ENCODE measurements at regions not wholly inside any gene's neighbourhood (a gene's known extent, or its start where the extent isn't known, plus 50 kb on each side); places are given as distances from the start of the nearest gene placed in this dataset.
"Not testable (repeated sequence)": the region's sequence is repeated elsewhere in the genome, so short reads cannot be mapped to it uniquely, and the experiment has no call there.

DNA sequence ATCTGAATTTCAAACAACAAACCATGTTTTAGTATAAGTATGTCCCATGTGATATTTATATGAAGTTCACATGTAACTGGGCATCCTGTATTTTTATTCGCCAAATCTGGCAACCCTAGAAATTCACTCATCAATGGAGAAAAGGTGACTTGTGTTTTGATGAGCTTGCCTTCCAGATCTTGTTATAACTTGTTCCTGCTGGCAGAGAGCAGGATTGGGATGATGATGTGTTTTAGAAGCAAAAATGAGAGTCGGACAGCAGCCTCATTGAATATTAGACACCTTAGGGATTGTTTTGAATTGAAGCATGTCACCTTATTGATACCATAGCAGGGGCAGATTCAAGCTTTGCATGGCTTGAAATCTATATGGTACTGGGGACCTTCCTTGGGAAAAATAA, 85.4 kb upstream of the MED13 start:
- no peak for DNase-seq

DNA sequence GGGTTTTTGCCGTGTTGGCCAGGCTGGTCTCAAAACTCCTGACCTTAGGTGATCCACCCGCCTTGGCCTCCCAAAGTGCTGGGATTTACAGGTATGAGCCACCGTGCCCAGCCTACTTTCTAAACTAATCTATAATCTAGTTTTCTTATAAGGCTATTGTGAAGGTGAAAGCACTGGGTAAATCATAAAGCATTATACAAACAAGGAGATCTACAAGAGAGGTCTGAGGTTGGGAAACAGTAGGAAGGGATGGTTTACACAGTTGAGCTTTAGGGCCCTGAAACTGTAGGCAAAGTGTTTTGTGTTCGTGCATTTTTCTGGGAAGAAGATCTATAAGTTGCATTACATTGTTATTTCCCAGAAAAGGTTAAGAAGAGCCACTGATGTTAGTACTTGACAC, 84.9 kb upstream of the MED13 start:
- no peak for DNase-seq

DNA sequence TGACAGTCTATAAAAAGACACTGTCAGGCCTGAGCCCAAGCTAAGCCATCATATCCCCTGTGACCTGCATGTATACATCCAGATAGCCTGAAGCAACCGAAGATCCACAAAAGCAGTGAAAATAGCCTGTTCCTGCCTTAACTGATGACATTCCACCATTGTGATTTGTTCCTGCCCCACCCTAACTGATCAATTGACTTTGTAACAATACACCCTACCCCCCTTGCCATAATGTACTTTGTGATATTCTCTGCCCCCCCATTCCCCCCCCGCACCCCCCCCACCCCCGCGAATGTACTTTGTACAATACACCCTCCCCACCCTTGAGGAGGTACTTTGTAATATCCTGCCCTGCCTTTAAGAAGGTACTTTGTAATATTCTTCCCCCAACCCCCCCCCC, 82.2 kb upstream of the MED13 start:
- no peak for DNase-seq

DNA sequence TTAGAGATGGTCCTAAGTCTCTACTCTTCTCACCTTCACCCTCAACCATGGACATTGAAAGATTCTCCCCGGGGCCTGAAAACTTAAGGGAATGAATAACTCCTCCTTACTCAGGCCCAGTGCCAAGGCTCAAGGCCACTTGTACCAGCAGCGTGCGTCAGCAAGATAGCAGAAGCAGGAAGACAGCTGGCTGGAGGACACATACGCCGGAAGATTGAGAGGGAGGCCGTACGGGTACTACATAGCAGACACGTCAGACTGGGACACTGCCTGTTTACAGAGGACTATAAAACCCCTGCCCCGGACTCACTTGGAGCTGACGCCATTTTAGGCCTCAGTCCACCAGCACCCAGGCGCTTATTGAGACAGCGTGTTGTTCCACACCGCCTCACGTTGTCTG, 75.8 kb upstream of the MED13 start:
- DNase-seq = no peak

DNA sequence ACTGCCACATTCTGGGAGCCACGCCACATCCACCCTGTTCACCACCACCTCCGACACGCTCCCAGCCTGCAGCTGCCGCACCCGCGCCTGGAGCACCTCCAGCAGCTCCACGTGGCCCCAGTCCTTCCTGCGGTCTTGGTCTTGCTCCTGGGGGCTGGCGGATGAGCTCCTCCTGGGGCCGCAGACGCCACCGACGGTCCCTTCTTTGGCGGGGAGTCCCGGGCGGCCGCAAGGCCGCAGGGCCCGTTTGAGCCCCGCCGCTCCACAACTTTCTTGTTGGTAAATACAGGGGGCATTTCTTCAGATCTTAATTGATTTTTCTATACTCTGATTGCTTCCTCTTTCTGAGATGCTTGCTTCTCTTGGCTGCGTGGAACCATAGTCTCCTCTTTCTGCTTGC, 75.3 kb upstream of the MED13 start:
- no peak for DNase-seq

DNA sequence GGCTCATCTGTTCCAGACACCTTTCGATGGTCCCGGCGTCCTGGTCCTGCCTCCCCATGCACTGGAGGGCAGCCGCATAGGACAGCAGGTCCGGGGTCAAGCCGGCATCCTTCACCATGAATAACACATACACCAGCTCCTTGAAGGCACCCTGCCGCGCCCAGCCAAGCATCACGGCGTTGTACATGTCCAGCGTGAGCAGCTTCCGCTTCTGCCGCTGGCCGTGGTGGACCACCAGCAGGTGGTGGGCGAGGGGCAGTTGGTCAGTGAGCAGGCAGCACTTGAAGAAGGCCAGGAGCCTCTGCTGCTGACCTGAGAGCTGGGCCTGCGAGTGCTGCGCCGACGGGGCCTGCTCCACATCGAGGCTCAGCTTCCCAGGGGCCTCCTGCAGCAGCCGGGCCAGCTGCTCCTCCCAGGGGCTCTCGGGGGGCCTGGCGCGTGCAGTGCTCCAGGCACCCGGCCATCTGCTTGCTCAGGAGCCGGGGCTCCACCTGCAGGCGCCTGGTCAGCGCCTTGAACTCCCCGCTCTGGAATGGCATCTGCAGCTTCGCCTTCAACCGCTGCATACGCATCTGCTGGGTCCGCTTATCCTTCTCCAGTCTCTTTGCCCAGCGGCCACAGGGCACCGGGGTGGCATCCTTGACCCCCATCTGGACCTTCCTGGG, 74.7 kb upstream of the MED13 start:
- not testable (repeated sequence) for DNase-seq

DNA sequence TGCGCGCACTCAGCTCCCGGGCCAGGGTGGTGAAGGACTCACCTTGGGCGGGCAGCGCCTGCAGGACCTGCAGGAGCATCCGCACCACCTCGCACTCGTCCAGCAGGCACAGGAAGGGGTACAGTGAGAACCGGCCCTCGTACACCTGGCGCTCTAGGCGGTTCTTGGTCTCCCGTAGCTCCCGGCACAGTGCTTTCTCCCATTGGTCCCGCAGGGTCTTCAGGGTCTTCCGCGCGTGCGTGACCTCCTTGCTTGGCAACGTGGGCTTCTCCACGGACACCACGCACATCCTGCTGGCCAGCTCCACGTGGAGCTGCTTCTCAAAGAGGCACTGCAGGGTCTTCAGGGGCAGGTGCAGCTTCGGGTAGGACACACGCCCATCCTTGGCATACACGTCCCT, 74.1 kb upstream of the MED13 start:
- no peak for DNase-seq

DNA sequence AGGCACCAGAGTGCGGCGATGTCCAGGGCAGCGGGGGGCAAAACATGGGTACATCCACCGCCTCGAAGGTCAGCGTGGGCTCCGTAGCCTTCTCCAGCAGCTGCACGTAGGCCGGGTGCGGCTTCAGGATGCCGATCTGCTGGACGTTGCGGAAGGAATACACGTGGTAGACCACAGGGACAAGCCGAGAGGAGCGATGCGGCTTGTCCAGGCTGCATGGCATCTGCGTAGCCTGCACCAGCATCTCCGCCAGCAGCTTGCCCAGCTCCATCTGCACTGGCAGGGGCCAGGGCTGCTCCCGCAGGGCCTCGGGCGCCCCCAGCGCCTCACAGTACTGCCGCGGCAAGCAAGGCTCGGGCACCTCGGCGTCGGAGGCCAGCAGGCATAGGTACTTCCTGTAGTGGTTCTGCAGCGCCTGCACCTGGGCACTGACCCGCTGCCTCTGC, 73.6 kb upstream of the MED13 start:
- not testable (repeated sequence) for DNase-seq

DNA sequence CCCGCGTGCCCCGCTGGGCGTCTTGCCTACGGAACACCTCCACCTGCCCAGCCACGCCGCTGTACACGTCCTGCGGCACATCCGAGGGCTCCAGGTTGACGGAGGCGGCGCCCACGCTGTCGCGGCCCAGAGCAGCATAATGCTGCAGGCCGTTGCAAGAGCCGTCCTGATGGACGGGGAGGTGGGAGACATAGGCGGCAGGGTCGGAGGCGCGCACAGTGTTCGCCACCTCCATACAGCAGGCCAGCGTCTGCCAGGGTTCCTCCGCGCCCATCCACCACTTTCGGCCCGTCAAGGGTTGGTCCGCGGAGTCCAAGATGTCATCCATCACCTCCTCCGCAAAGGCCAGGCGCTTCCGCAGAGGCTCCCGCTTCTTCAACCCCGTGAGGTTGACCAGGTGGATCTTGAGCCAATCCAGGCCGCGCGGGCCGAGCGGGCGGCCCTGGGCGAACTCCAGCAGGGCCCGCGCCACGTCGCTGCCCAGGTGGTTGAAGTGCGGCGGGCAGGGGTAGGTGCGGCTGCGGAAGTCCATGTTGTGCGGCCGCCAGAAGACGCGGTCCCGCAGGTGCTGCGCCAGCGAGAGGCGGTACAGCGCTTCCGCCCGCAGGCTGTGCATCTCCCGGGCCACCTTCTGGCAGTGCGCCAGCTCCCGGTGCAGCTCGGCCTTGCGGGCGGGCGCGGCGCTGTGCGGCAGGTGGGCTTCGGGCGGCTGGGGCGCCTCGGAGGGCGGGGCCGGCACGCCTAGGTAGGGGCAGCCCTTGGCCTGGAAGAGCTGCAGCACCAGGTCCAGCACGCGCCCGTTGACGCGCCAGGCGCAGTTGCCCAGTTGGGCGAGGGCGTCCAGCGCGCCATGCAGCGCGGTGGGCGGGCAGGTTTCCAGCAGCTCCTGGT, 72.9 kb upstream of the MED13 start:
- not testable (repeated sequence) for DNase-seq

DNA sequence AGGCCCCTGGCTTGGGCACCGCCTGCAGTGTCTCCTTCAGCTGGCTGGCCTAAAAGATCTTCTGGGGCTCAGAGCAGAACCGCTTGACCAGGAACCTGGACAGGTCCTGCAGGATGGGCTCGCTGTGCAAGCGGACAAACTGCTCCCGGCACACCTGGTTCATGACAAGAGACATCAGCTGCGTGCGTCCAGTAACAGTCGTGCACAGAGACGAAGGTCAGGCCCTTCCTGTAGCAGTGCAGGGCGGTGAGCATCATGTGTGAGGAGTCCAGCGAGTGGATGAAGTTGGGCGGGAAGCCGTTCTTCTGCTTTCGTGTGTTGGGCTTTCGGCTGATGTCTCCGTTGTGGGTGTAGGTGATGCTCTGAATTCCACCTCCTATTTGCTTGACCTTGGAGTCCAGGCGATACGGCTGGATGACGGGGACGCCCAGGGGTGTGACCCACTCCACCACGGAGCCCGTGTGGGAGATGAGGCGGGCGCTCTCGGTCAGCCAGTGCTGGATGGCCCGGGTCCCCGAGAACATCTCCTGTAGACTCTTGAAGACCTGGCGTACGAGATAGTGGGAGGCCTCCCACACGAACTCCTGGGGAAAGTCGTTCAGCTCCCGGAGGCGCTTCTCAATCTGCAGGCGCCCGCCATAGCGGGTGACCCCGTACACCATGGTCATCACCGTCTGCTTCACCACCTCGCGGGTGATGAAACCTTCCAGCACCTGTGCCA, 72.1 kb upstream of the MED13 start:
- DNase-seq = not testable (repeated sequence)

DNA sequence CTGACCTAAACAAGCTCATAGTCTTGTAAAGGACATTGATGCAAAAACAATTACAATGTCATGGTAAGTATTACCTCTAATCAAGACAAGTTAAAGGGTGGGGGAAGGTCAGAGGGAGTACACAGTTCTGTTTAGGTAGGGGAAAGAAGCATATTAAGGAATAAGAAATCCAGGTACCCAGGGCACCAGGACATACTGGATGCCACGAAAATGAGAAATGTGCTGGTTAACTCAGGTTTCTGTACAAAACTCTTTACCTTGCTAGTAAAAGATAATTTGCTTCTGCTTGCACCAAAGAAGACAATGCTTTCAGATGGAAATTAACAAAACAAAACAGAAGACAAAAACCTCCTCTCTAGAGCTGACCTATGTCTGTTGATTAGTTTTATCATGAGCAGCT, 70.7 kb upstream of the MED13 start:
- no peak for DNase-seq

DNA sequence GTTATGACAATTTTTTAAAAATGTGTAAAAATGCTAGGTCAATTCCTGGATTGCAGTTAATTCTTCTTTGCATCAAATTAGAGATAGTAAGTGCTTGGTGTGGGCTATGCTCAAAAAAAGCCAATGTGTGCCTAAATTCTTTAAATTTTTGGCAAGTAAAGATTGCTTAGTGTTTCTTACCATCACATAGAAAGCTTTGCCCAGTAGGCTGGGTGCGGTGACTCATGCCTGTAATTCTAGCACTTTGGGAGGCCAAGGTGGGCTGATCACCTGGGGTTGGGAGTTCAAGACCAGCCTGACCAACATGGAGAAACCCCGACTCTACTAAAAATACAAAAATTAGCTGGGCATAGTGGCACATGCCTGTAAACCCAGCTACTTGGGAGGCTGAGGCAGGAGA, 70.0 kb upstream of the MED13 start:
- DNase-seq = peak; percentile 74

DNA sequence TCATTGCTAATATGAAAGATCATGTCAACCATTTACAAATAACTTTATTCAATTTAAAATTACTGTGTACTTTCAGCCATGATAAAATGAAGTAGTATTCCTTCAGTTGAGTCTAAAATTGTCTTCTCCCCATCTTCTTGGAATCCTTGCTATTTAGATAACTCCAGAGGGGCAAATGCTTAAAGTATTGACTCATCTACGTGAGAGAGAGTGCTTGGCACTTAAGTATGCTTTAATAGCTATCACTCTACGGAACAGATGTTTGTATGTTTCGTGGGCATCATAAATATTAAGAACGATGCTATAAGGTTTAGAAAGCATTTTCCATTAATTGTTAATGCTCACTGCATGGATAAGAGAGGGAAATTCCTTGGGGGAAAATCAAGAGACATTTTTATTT, 69.3 kb upstream of the MED13 start:
- peak; percentile 87 for DNase-seq

DNA sequence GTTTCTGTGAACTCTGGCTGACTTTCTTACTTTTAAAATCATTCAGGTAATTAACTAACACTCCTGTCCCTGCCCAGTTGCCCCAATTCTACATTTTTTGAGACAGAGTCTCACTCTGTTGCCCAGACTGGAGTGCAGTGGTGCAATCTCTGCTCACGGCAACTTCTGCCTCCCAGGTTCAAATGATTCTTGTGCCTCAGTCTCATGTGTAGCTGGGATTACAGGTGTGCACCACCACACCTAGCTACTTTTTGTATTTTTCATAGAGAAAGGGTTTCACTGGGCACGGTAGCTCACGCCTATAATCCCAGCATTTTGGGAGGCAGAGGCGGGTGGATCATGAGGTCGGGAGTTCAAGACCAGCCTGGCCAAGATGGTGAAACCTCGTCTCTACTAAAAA, 66.2 kb upstream of the MED13 start:
- DNase-seq = not testable (repeated sequence)

DNA sequence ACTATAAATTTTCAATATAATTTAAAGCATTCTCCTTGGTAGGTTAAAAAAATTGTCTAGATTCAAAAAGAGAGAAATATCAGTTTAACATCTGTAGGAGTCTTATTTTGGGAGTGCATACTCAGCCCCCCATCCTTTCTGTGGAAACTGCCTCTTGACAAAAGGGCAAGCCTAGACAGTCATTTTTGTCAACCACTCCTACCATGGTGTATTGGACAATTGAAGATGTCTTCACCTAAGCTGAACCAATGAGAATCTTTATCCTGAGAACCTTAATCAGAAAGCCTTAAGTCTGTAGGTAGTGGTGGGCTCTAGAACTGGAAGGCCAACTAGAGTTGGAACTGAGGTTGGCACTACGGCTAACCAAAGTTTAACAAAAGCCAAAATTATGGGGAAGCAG, 65.7 kb upstream of the MED13 start:
- DNase-seq = no peak

DNA sequence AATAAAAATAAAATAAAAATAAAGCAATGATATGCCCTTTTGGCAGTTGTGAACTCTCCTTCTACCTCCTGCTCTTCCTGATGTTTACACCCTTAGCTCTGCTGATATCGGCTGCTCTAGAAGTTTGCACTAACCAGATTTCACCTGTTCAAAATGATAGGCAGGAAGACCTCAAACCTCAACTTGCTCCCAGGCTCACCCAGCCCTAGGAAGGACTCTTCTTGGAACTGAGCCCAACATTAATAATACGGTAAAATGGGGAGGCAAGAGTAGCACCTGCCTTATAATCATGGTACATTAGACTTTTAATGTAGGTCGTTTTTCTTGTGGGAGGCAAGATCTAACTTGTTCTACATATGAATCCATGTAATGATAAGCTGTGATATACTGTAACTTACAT, 61.2 kb upstream of the MED13 start:
- no peak for DNase-seq

DNA sequence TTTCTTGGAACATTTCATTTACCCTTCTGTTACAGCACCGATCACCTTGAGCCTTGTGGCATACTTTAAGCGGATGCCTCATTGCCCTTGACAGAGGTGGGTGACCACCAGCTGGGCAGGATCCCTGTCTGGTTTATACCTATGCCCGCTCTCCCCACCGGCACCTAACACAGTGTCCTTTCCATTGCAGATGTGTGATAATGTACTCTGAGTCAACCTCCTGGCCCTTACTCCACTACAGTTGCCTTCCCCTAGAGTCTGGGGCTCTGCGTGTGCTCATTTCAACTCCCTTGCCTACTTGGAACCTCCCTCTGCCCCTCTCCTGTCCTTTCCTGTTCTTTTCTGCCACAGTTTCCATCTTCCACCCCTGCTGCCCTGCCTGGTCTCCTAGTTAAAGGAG, 60.2 kb upstream of the MED13 start:
- DNase-seq = no peak

DNA sequence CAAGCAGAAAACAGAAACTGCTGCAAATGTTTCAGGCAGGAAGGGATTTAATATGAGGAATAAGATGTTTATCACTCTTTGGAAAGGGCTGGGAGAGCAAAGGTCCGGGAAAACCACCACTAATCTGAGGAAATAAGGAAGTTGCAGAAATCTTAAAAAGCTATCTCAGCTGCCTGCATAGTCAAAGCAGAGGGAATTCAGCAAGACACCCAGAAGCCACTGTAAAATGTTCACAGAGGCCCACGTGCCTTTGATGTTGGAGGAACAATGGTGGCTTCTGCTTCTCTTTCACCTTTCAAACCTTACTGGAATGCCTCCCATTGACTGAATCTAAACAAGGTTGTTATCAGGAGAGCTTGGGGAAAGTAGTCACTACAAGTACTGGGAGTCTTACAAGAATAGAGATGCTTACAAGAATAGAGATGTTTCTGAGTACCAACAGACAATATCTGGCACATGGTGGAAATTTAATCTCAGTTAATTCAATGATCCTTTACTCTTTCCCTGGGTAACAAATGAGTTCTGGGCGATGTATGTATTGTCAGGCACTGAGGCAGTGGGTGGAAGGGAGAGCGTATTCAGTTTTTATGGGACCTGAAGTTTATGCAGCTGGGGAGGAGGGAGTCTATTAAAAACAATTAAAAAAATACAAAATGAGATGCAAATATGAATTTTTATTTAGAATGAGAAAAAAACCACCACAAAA, 56.1 kb upstream of the MED13 start:
- DNase-seq = no peak

DNA sequence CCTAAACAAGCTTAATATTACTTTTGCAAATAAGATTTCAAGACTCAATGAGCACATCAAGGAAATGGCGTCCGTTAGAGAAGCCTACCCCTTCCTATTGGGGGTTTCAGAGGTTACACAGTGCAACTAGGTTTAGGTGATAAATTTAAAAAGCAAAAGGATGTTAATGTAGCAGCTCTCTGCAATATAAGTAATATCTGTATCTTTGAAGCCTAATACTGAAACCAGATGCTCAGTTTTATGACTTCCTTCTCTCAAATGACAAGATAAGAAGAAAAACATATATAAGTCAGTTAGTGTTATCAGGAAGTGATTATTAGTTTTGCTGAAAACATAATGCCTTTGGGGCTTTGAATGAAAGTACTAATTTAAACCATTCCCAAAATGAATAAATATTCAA, 54.3 kb upstream of the MED13 start:
- no peak for DNase-seq
